ENCODE measurements at regions not wholly inside any gene's neighbourhood (a gene's known extent, or its start where the extent isn't known, plus 50 kb on each side); places are given as distances from the start of the nearest gene placed in this dataset.
A peak's percentile ranks its signal among the peaks of the same experiment; 100 is the strongest.
"Not testable (repeated sequence)": the region's sequence is repeated elsewhere in the genome, so short reads cannot be mapped to it uniquely, and the experiment has no call there.

- DNase-seq (ENCODE audit: low spot score), result no peak
Measured at GRCh38 chr13:80177327-80177726, 163.6 kb downstream of the SPRY2 start.

- no peak for DNase-seq (ENCODE audit: low spot score)
Measured at GRCh38 chr13:80173224-80173623, 167.7 kb downstream of the SPRY2 start.

- DNase-seq (ENCODE audit: low spot score), result no peak
Measured at GRCh38 chr13:80171096-80171495, 169.8 kb downstream of the SPRY2 start.

- peak; percentile 22 for DNase-seq (ENCODE audit: low spot score)
Measured at GRCh38 chr13:80168089-80168850, 172.7 kb downstream of the SPRY2 start.

GRCh38 chr13:80166352-80166751 is 174.6 kb downstream of the SPRY2 start:
- DNase-seq (ENCODE audit: low spot score), result no peak

GRCh38 chr13:80164462-80164861 is 176.5 kb downstream of the SPRY2 start:
- no peak for DNase-seq (ENCODE audit: low spot score)

GRCh38 chr13:80161896-80162295 is 179.0 kb downstream of the SPRY2 start:
- no peak for DNase-seq (ENCODE audit: low spot score)

- no peak for DNase-seq (ENCODE audit: low spot score)
Measured at GRCh38 chr13:80161219-80161618, 179.7 kb downstream of the SPRY2 start.

- no peak for DNase-seq (ENCODE audit: low spot score)
Measured at GRCh38 chr13:80160110-80160509, 180.8 kb downstream of the SPRY2 start.

GRCh38 chr13:80157261-80157932 is 183.5 kb downstream of the SPRY2 start:
- DNase-seq (ENCODE audit: low spot score), result no peak

GRCh38 chr13:80152142-80152541 is 188.8 kb downstream of the SPRY2 start:
- not testable (repeated sequence) for DNase-seq (ENCODE audit: low spot score)

GRCh38 chr13:80151016-80151415 is 189.9 kb downstream of the SPRY2 start:
- no peak for DNase-seq (ENCODE audit: low spot score)

GRCh38 chr13:80149736-80150135 is 191.2 kb downstream of the SPRY2 start:
- DNase-seq (ENCODE audit: low spot score), result no peak

GRCh38 chr13:80145171-80145690 is 195.7 kb downstream of the SPRY2 start:
- DNase-seq (ENCODE audit: low spot score), result no peak

GRCh38 chr13:80144493-80144892 is 196.4 kb downstream of the SPRY2 start:
- DNase-seq (ENCODE audit: low spot score), result no peak

- DNase-seq (ENCODE audit: low spot score), result no peak
Measured at GRCh38 chr13:80141123-80141849, 199.6 kb downstream of the SPRY2 start.

GRCh38 chr13:80140685-80141084 is 200.2 kb downstream of the SPRY2 start:
- DNase-seq (ENCODE audit: low spot score), result no peak

- no peak for DNase-seq (ENCODE audit: low spot score)
Measured at GRCh38 chr13:80139196-80139595, 201.7 kb downstream of the SPRY2 start.

- DNase-seq (ENCODE audit: low spot score), result no peak
Measured at GRCh38 chr13:80137994-80138393, 202.9 kb downstream of the SPRY2 start.

- DNase-seq (ENCODE audit: low spot score), result no peak
Measured at GRCh38 chr13:80134346-80134745, 206.6 kb downstream of the SPRY2 start.

GRCh38 chr13:80133631-80134261 is 207.2 kb downstream of the SPRY2 start:
- DNase-seq (ENCODE audit: low spot score), result no peak

Data from SK-N-DZ (cell line).